GM12878 (cell line): ENCODE measurements at regions not wholly inside any gene's neighbourhood (a gene's known extent, or its start where the extent isn't known, plus 50 kb on each side); places are given as distances from the start of the nearest gene placed in this dataset.

Experiments used
- ATAC-seq: fragments of 200-7000 bp; cut with Tn5 transposase; 3 replicates; pipeline ENCODE4 v1.9.1; 2020; ENCODE audit warnings: mild to moderate bottlenecking, moderate library complexity
- BruUV-seq: library from RNA; stranded (reverse); fragments of 400-500 nt; replicated peaks from 2 replicates; lab custom pipeline; 2021; lab: Mats Ljungman, UMichigan
- CTCF ChIA-PET: fragments of 300-600 bp; sonication (Branson Sonifier 250); formaldehyde crosslinking; extraction: SDS; loops from one replicate; lab custom pipeline; 2021; ENCODE audit warnings: inconsistent platforms; lab: Yijun Ruan, JAX
- POLR2A ChIA-PET: fragments of 350-600 bp; formaldehyde crosslinking; extraction: SDS; loops from one replicate; lab custom pipeline; 2021; ENCODE audit warnings: inconsistent platforms; lab: Charles Lee
- RAD21 ChIA-PET: fragments of 300-600 bp; sonication (Branson Sonifier 250); formaldehyde crosslinking; loops from one replicate; lab custom pipeline; 2023; ENCODE audit warnings: antibody characterized with exemption; ENCODE audit not compliant: unreplicated experiment; lab: Charles Lee
- SMC1A ChIA-PET: fragments of 300-600 bp; sonication (Branson Sonifier 250); formaldehyde crosslinking; loops from one replicate; lab custom pipeline; 2023; ENCODE audit not compliant: unreplicated experiment, uncharacterized antibody; lab: Charles Lee
- DNase-seq: peaks from one replicate; pipeline ENCODE4 v3.0.0-alpha.2; 2011; ENCODE audit warnings: low read depth, low spot score
- FAIRE-seq: peaks from 3 replicates; lab custom pipeline; 2011; peaks lifted over from hg19 to GRCh38; lab: Jason Lieb, UNC
- H2AFZ ChIP-seq: 2 replicates; pipeline ENCODE4 v1.6.0; 2011; ENCODE audit warnings: low read depth, low read length, control low read depth; ENCODE audit not compliant: control insufficient read depth
- H3K27ac ChIP-seq: 2 replicates; pipeline ENCODE4 v1.5.1; 2011; ENCODE audit warnings: control low read depth; ENCODE audit not compliant: control insufficient read depth, insufficient read depth
- H3K27me3 ChIP-seq, 2 experiments: replicated peaks in 1 of 2; 2 replicates each; pipeline versions ENCODE4 v1.6.0 to v1.6.1; 2011; ENCODE audit warnings: low read length in 1 of 2; ENCODE audit not compliant: control insufficient read depth in 2 of 2, insufficient read depth in 2 of 2
- H3K36me3 ChIP-seq, 2 experiments: 2 replicates each; pipeline ENCODE4 v1.5.1; 2011; ENCODE audit warnings: low read length in 1 of 2; ENCODE audit not compliant: control insufficient read depth in 2 of 2, insufficient read depth in 2 of 2
- H3K4me1 ChIP-seq: 2 replicates; pipeline ENCODE4 v1.6.1; 2011; ENCODE audit warnings: mild to moderate bottlenecking, low read length, moderate library complexity, mixed read lengths; ENCODE audit not compliant: control insufficient read depth, insufficient read depth
- H3K4me2 ChIP-seq: 2 replicates; pipeline ENCODE4 v1.6.0; 2011; ENCODE audit warnings: control low read depth; ENCODE audit not compliant: control insufficient read depth, insufficient read depth
- H3K4me3 ChIP-seq: fragments of 200-600 bp; sonication (generic); 2 replicates; pipeline ENCODE4 v1.5.1; 2016
- H3K79me2 ChIP-seq: 2 replicates; pipeline ENCODE4 v1.6.0; 2011; ENCODE audit warnings: low read length; ENCODE audit not compliant: control insufficient read depth, insufficient read depth
- H3K9ac ChIP-seq: 2 replicates; pipeline ENCODE4 v1.8.0; 2011; ENCODE audit warnings: low read length, control low read depth, mixed read lengths; ENCODE audit not compliant: control insufficient read depth, insufficient read depth
- H3K9me3 ChIP-seq: replicated peaks from 3 replicates; pipeline ENCODE4 v1.5.1; 2011; ENCODE audit warnings: mild to moderate bottlenecking, low read length; ENCODE audit not compliant: control insufficient read depth, insufficient read depth
- H4K20me1 ChIP-seq: 2 replicates; pipeline ENCODE4 v1.6.0; 2011; ENCODE audit not compliant: control insufficient read depth, insufficient read depth
- CTCF ChIP-seq, 3 experiments: IDR thresholded peaks in 2 of 3; conservative IDR thresholded peaks in 1 of 3; 2 replicates each; pipeline ENCODE4 v1.5.1; 2011; ENCODE audit warnings: low read depth in 3 of 3, low read length in 3 of 3, mild to moderate bottlenecking in 3 of 3, control low read depth in 2 of 3, moderate library complexity in 2 of 3, inconsistent platforms in 1 of 3, mixed read lengths in 1 of 3; ENCODE audit not compliant: control insufficient read depth in 2 of 3, insufficient read depth in 1 of 3; ENCODE audit errors: extremely low read depth in 1 of 3
- ETV6 ChIP-seq, 2 experiments: fragments of 450-650 bp in 1 of 2; IDR thresholded peaks in 1 of 2; conservative IDR thresholded peaks in 1 of 2; 2 replicates each; pipeline ENCODE4 v1.6.1; 2014; ENCODE audit warnings: antibody characterized with exemption in 1 of 2, borderline replicate concordance in 1 of 2, low read depth in 1 of 2, mild to moderate bottlenecking in 1 of 2, moderate library complexity in 1 of 2
- EZH2 ChIP-seq: IDR thresholded peaks from 2 replicates; pipeline ENCODE4 v1.6.1; 2012; ENCODE audit warnings: low read depth, mild to moderate bottlenecking, control low read depth, inconsistent platforms, low read length, borderline replicate concordance; ENCODE audit not compliant: control insufficient read depth
- HSF1 ChIP-seq: fragments of 150-350 bp; IDR thresholded peaks from 2 replicates; pipeline ENCODE4 v1.6.1; 2014; ENCODE audit warnings: mild to moderate bottlenecking, low read depth, low read length
- KAT2A ChIP-seq: conservative IDR thresholded peaks from 2 replicates; pipeline ENCODE4 v1.6.1; 2011; ENCODE audit warnings: low read depth, low read length; ENCODE audit not compliant: control insufficient read depth
- PAX5 ChIP-seq: IDR thresholded peaks from 2 replicates; pipeline ENCODE4 v1.6.1; 2011; ENCODE audit warnings: low read depth, low read length, borderline replicate concordance
- REST ChIP-seq: IDR thresholded peaks from 2 replicates; pipeline ENCODE4 v1.6.1; 2012; ENCODE audit warnings: mild to moderate bottlenecking, low read depth, low read length
- SIN3A ChIP-seq: IDR thresholded peaks from 2 replicates; pipeline ENCODE4 v1.6.1; 2012; ENCODE audit warnings: low read depth, low read length, improper control_type of control experiment
- SMARCA5 ChIP-seq: fragments of 450-650 bp; IDR thresholded peaks from 2 replicates; pipeline ENCODE4 v1.6.1; 2017; ENCODE audit warnings: mild to moderate bottlenecking
- TARDBP ChIP-seq: IDR thresholded peaks from 2 replicates; pipeline ENCODE4 v1.6.1; 2016; ENCODE audit warnings: borderline replicate concordance
- TCF12 ChIP-seq: IDR thresholded peaks from 2 replicates; pipeline ENCODE4 v1.6.1; 2011; ENCODE audit warnings: low read depth, mild to moderate bottlenecking, low read length
- WRNIP1 ChIP-seq: IDR thresholded peaks from 2 replicates; pipeline ENCODE4 v1.6.1; 2011; ENCODE audit warnings: low read depth, low read length, improper control_type of control experiment, borderline replicate concordance
- ZBTB40 ChIP-seq: fragments of 450-650 bp; IDR thresholded peaks from 2 replicates; pipeline ENCODE4 v1.6.1; 2016; ENCODE audit warnings: mild to moderate bottlenecking, moderate library complexity, borderline replicate concordance
- ZNF622 ChIP-seq: fragments of 450-650 bp; IDR thresholded peaks from 2 replicates; pipeline ENCODE4 v1.6.1; 2017; ENCODE audit warnings: mild to moderate bottlenecking, inconsistent platforms
- in situ Hi-C: fragments of 300-500 bp; cut with MboI; formaldehyde crosslinking; loops from 9 replicates; pipeline ENCODE4 v1.14.3; 2018; ENCODE audit warnings: mixed read lengths
- intact Hi-C: fragments of 100-400 bp; cut with micrococcal nuclease; formaldehyde crosslinking; loops from one replicate; pipeline ENCODE4 v1.14.2; 2022; ENCODE audit not compliant: unreplicated experiment

GRCh38 chr1:189217646-189218045, 1260.0 kb downstream of the BRINP3 start:
- DNase-seq (no peak), FAIRE-seq (no peak), ATAC-seq (no peak)
- ChIA-PET SMC1A (no interaction called here), RAD21 (no interaction called here), POLR2A (no interaction called here), CTCF (no interaction called here)
- H3K4me3 ChIP-seq, result no peak overlapping the region
- in situ Hi-C loops, result no loop called here
- no peaks in the 10 kb centered on the region for H3K36me3 ChIP-seq
- H3K4me2 ChIP-seq, result no peak overlapping the region
- intact Hi-C loops, result no loop called here
- no TSS peak for BruUV-seq
- H3K27ac ChIP-seq, result no peak overlapping the region
- no peaks in the 10 kb centered on the region for H3K9me3 ChIP-seq
- H4K20me1 ChIP-seq, result no peaks in the 10 kb centered on the region
- no peaks in the 10 kb centered on the region for H3K4me1 ChIP-seq
- no peak overlapping the region for H2AFZ ChIP-seq
- H3K9ac ChIP-seq, result no peak overlapping the region
- H3K79me2 ChIP-seq, result no peaks in the 10 kb centered on the region
- no peaks in the 10 kb centered on the region for H3K27me3 ChIP-seq
- no peak for TF ChIP-seq CTCF (IDR thresholded peaks at IDR 0.05 in 2 of 3, conservative IDR thresholded peaks at IDR 0.05 in 1 of 3; ENCODE audit: control insufficient read depth in 2 of 3, extremely low read depth in 1 of 3, insufficient read depth in 1 of 3, low read depth in 3 of 3, low read length in 3 of 3)
- TF ChIP-seq ETV6 (conservative IDR thresholded peaks at IDR 0.05 in 1 of 2, IDR thresholded peaks at IDR 0.05 in 1 of 2; ENCODE audit: borderline replicate concordance in 1 of 2, low read depth in 1 of 2), result no peak
- no peak for TF ChIP-seq EZH2
- TF ChIP-seq ZBTB40, result no peak
- TF ChIP-seq HSF1, result no peak
- no peak for TF ChIP-seq WRNIP1
- TF ChIP-seq PAX5, result no peak
- TF ChIP-seq KAT2A, result no peak
- TF ChIP-seq REST, result no peak
- TF ChIP-seq TARDBP, result no peak
- TF ChIP-seq TCF12, result no peak
- TF ChIP-seq SMARCA5, result no peak
- no peak for TF ChIP-seq ZNF622
- TF ChIP-seq SIN3A, result no peak
